Stimulated activated CD8-positive, alpha-beta memory T cell treated with anti-CD3 and anti-CD28 coated beads, Interleukin-2, amount 100 ng/mL, for 1 hour (primary cell): ENCODE measurements at regions not wholly inside any gene's neighbourhood (a gene's known extent, or its start where the extent isn't known, plus 50 kb on each side); places are given as distances from the start of the nearest gene placed in this dataset.

Experiments
- DNase-seq, 2 donors: peaks; one replicate each; pipeline ENCODE4 v3.0.0-alpha.2; 2020; ENCODE audit warnings: low read depth in 2 of 2

DNA sequence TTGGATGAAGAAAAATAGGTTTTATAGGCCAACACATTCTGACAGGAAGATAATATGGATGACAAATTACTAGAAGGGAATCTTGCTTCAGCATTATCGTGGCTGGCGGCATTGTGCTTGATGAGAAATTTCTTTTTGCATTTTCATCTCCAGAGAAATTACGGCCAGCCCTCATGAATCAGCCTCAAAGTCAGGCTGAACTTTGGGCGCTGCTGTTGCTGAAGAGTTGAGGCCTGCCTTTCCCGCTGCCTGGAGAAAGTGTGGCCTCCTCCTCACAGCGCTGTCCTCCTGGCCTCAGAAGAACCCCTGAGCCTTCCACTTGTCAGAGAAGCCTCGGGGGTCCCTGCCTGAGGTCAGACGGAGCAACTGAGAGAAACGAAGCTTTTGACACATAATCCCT is 272.4 kb upstream of the KCNIP4 start:
- no peak for DNase-seq

DNA sequence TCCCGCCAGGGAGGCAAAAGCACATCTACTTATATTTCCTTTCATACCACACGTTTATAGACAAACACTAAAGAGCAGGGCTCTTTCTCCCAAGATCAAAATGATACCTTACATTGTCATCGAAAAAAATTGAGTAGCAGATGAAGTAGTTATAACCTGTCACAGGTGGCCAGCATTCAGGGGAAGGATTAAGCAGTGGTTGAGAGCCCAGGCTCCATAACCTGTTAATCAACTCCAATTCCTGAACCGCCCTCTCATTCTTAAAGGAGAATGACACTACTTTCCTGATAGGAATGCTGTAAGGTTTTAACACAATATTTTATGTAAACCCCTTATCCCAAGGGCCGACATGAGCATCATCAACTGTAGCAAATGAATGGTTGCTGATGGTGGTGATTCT is 268.9 kb upstream of the KCNIP4 start:
- DNase-seq = no peak

DNA sequence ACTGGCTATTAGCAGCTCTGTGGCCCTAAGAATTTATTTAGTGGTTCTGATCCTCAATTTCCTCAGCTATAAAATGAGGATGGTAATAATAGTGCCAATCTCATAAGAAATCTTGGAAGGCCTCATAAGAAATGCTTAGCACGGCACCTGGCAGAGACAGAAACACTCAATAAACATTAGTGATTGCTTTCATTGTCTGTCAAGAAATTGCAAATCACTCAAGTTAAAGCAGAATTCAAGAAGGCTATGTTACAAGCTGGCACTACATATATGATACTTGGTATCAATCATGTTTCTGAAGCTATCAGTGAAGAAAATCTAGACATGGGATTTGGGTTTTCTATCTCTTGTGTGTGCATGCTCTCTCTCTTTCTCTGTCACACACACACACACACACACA is 267.7 kb upstream of the KCNIP4 start:
- DNase-seq = no peak

DNA sequence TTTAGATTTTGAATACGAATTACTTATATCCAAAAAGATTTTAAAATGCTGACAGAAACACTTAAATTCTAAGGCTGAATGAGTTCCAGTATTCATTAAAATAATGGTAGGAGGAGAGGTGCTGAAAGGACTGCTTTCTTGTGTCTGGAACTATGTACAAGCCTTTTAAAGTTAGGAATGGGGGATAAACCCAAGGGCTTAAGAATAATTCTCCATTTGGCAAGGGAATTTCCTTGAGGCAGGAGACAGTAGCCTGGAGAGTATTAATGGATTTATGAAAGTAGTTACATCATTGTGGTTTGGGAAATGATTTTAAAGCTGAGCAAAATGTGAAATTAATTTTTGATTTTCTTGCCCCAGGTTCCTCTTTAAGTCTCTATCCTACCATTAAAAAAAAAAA is 266.5 kb upstream of the KCNIP4 start:
- no peak for DNase-seq

DNA sequence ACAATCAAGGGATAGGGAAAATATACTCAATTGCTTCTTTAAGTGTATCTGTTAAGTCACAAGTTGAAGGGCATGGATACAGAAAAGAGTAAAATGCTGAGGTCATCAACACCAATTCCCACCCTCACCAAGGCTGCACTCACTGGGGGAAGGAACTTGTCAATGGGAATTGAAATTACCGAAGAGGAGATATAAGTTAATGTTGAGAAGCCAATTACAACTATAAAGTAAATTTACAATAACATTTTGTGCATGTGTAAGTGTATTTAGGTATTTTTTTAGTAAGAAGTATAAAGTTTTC is 255.1 kb upstream of the KCNIP4 start:
- DNase-seq = no peak

DNA sequence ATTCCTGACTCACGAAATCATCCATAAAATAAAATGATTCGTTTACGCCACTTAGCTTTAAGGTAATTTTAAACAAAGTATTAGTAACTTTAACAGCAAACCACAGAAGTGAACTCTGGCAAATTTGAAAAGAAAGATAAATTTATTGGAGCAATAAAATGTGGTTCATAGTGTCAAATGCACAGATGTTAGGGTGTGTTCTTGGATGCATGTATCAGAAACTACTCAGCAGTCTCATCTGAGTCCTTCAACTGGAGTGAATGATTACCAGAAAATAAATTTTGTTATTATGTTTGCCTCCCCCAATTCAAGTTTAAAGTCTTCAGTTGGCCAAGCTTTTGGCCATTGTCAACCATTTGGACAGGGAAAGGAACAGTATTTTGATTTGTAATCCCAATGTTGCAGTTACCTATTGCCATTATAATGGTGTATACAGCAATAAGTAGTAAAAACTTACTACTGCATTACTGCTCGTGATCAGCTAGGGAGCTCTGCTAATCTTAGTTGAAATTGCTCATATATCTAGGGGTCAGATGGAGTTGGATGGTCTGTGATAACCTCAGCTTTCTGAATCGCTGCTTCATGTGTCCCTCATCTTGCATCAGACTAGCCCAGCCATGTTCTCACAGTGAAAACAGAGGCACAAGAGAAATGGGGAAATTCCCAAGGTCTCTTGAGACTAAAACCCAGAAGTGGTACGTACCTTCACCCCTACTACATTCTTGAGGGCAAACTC is 254.6 kb upstream of the KCNIP4 start:
- DNase-seq = no peak

DNA sequence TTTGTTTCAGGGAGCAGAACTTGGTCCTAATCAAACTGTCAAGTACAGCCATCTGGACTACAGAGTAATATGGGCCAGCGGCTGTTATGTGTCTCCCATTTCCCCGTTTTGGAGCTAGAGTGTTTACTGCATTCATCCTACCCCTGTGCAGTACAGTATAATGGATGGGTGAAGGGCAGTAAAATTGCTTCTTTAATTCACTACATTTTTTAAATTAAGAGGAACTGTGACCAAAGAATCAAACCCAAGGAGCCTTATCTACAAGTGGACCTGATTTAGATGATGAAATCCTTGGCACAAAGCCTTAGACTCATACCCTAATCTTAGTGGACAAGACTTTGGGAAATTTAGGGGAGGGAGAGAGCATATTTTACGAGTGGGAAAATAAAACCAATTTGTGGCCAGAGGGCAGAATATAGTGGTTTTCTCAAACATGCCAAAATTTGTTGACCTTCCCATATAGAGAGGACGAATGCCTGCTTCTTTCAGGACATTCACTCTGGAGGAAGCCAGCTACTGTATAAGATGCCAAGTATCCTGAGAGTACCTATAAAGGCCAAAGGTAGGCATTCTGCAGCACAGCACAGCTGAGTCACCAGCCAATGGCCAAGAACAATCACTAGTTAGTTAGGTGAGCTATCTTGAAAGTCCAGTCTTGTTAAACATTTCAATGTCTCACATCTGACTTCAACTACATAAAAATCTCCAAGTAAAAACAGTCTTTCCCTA is 253.8 kb upstream of the KCNIP4 start:
- DNase-seq = no peak

DNA sequence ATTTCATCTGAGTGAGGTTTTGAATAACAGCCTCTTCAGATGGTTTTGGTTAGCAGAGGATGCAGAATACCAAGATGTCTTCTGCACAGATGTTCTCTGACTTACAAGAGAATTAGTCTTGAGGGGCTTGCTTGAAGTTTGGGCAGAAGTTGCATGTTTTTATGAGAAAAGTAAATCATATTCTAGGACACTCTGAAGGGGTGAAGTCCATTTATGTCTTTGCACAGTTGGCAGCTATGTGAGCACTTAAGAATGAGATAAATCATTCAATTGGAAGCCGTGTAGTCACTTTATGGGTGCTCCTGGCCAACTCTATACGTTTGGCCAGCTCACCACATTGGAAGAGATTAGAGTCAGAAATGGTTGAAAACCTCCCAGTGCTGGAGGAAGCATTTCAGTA is 252.7 kb upstream of the KCNIP4 start:
- DNase-seq = no peak

DNA sequence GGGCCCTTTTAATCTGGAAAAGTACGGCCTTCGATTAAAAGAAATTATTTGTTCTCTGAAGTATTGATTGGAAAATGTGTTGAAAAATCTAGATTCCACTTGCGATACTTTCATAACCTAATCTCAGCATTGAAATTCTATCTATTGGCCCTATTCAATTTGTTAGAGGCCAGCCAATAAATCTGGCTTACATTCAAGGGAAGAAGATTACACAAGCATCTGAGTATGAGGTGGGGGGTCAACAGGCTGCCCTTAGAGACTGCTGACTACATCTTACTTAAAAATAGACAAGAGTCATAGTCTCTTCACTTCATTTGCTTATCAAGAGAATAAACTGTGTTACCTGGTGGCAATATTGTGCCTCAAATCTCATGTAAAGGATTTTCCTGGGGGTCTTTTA is 248.0 kb upstream of the KCNIP4 start:
- DNase-seq = no peak

DNA sequence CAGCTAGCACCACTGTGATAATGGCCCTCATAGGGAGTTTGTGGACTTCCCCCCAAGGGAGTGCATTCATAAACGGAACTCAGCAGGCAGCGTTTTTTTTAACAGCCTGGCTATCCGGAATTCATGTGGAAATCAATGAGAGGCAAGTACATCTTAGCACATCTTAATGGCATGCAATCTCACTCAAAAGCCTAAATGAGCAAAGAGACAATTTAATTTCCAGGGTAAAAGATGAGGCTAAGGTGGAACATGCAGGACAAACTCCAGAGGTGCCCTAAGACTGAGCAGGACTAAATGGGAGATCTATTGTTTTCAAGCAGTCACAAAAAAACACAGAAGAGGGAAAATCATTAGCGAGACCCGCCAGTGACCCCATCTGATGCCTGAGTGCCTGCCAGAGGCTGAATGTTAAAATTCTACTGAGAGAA is 243.5 kb upstream of the KCNIP4 start:
- no peak for DNase-seq

DNA sequence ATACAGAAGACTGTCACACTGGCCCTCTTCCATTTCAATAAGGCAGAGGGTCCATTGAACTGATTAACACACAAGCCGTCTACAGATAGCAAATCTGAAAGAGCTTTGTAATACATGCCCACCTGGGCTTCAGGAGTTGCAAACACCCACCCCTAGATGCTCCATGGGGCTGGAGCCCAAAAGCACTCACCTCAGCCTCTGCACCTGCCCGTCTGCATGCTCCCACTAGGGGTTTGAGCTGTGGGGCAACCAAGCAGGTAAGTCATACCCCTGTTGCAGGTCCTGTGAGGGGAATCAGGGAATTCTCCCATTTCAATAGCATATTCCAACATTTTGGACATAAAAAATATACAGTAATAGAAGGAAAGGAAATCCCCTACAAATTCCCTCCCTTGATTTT is 243.0 kb upstream of the KCNIP4 start:
- DNase-seq = no peak

DNA sequence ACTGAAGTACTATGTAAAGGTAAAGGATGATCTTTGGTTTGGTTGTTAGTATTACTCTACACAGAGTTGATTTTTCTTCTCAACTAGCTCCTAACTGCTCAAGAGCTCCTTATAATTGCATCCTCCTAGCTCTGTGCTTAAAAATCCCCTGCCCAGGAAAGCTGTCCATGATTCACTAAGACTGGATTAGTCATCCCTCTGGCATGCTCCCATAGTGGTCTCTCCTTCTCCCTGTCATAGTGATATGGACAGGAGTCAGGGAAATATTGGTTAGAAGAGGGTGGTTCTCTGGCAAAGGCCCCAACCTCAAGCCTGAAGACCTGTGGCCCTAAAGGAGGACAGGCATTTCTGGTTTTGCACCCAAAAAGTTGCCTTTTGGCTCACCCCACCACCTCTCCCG is 242.3 kb upstream of the KCNIP4 start:
- no peak for DNase-seq

DNA sequence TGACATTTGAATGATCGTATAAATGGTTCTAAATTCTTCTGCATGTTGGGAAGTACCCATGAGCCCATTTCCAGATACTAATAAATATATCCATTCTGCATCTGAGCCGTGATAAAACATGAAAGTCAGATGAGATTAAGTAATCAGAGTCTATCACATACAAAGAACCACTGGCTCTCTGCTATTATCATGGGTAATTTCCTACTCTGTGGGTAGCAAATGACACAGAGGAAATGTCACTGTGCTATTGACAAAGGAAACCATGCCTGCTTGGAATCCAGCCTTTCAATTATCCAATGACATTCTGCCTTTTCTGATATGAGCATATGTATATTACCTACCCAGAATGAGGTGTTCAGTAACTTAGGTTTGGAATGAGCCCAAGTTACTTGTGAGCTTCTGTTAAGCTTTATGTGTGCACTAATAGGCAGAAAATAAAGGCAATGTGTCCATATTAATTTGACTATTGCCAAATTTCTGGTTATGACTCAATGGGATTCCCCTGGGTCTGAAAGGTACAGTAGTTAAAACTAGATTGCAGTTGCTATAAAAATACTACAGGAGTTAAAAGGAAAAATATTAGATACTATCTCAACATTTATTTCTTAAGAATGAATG is 238.7 kb upstream of the KCNIP4 start:
- no peak for DNase-seq

DNA sequence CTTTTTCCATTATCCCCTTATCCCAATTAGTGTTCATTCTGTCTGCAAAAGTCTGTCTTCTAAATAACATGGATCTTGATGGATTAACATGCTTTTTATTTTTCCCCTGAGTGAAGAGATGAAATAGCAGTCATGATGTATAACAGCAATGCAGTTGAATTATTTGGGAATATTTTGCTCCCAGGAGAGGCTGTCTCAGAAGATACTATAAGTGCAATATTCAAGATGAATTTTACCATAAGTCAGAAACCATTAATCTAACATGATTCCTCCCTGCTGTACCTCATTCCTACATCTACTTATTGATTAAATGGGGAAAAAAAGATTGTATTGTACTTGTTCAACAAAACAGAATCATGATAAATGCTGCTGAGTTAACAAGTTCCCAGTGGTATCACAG is 233.2 kb upstream of the KCNIP4 start:
- no peak for DNase-seq

DNA sequence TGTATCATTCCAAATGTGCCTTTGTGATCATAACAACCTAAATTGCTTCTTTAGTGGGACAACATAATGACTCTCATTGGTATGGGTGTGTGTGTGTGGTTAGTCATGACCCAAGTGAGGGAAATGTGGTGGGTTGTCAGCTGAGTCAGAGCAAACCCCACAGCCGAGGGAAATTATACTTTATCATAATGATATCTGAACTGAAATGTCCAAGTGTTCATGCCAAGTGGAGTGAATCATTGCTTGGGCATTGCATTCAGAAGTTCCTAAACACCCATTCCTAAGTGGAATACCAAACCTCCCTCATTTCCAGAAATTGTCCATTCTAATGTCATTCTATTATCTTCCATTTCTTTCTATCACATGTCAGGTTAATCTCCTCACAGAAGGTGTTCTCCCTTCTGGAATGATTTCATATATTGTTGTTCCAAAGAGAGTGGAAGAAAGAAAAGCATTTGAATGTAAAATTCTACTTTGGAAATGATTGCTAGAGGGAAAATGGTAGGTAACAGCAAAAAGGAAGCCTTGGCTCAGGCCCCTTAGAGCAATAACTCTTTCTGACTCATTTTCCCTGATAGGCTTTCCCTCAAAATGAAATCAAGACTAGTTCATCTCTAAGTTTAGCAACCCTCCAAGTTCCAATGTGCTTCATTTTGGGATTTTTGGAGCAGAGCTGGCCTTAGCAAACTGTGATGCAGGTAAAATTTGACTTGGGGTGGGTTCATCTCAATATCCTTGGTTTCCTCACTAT is 230.7 kb upstream of the KCNIP4 start:
- DNase-seq = no peak

DNA sequence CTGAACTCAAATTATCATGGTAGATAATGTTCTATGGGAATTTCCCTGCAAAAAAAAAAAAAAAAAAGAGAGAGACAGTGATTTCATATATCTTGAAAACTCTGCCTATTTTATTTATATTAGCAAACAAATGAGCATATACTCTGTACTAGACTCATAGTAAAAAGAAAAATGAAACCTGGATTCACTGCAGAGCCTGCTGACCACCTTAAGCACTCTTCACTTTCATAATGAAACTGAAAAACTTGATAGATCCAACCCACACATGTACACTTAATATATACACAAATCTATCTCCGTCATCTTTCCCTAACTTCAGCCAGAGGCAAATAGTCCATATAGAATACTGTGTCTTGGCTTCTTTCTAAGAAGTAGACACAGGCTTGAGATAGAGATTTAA is 226.1 kb upstream of the KCNIP4 start:
- no peak for DNase-seq

DNA sequence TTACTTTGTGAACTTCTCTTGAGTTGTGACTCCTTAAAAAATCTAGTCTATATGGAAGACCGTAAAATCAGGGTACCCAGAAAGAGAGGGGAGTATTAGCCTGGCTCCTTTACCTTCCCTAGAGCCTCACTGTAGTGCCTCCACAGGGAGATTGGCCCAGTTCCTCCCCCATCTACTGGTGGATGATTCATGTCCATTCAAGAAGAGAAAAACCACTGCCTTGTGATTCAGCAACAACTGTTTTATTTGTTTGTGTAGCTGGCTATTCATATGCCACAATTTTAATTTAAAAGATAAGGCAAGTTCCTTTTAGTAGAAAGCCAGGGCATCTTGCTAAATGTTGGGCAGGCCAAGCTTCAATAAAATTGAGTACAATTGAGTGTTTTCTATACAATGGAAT is 221.8 kb upstream of the KCNIP4 start:
- no peak for DNase-seq

DNA sequence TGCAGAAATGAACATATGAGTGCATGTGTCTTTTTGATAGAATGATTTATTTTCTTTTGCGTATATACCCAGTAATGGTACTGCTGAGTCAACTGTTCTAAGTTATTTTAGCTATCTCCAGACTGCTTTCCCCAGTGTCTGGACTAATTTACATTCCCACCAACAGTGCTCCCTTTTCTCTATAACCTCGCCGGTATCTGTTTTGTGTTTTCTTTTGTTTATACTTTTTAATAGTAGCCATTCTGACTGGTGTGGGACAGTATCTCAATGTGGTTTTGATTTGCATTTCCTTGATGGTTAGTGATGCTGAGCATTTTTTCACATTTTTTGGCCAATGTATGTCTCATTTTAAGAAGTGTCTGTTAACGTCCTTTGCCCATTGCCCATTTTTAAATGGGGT is 218.6 kb upstream of the KCNIP4 start:
- DNase-seq = no peak

DNA sequence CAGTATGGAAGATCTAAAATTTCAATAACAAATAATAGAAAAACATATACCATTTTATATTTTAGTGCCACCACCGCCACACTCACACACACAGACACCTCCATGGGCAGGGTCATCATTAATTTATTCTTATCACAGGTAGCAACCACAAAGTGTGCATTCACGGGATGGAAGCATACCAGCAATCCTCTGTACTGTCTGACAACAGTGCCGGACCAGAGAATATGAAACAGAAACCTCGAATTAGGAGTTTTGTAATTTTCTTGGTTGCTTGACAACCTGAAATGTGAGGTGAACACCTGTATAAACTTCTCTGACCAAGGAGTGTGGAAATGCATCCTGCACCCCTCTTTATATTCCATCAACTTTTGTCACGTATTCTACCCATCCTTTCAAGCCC is 213.9 kb upstream of the KCNIP4 start:
- DNase-seq = no peak

DNA sequence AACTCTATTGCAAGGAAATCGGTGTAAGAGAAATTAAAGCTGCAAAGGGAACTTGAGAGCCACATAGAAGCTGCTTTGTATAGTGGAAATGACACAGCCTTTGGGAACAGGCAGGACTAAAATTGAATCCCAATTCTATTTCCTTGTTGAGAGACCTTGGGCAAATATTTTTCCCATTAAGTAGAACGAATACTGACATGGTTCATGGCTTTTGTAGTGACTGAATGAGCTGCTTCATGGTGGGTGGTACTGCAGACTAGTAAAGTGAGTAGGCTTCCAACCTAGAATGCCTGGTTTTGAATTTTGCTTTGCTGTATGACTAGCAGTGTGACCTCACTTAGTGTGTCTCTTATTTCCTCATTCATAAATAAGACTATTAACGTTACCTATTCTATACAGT is 182.2 kb upstream of the KCNIP4 start:
- DNase-seq = no peak

DNA sequence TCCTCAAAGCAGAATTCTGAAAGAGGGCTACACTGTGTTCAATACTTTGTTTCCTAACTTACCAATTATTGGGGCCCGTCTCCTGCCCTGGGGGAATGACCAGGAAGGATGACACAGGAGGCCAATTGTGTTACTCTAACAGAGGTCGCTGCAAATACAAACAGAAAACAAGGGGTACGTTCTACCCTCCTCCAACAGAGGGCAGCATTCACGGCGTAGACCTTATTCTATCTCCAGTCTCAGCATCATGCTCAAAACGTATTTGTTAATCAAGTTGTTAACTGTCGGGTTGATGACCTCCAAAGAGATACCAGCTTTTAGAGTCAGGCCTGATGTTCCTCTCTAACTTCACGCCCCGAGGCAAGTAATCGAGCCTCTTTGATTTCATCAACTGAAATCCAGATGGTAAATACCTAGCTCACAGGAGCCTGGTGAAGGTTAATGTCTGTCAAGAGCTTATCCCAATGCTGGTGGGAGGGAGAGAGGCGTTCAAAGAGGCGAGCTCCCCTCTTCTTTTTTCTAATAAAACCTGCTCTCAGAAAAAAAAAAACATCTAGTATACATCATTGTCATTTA is 181.0 kb upstream of the KCNIP4 start:
- no peak for DNase-seq

DNA sequence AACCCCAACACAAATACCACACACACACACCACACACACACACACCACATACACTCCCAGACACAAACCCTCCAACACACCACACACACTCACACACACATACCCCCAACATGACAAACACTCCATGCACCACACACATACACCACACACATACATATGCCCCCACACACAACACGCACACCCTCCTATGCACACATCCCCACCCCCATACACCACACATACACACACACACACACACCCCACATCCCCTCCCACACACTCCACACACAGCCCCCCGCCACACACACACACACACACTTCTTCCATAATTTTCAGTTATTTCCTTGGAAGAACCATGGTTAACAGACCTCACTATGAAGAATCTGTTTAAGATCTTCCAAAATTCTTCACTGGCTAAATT is 173.5 kb upstream of the KCNIP4 start:
- no peak for DNase-seq
